ENCODE measurements at regions not wholly inside any gene's neighbourhood (a gene's known extent, or its start where the extent isn't known, plus 50 kb on each side); places are given as distances from the start of the nearest gene placed in this dataset.

GRCh38 chr2:240290432-240291336 is 144.8 kb upstream of the GPC1 start:
- intact Hi-C loops (cut with DNase I), result no loop called here
- no peak for DNase-seq (ENCODE audit: low spot score)

DNA sequence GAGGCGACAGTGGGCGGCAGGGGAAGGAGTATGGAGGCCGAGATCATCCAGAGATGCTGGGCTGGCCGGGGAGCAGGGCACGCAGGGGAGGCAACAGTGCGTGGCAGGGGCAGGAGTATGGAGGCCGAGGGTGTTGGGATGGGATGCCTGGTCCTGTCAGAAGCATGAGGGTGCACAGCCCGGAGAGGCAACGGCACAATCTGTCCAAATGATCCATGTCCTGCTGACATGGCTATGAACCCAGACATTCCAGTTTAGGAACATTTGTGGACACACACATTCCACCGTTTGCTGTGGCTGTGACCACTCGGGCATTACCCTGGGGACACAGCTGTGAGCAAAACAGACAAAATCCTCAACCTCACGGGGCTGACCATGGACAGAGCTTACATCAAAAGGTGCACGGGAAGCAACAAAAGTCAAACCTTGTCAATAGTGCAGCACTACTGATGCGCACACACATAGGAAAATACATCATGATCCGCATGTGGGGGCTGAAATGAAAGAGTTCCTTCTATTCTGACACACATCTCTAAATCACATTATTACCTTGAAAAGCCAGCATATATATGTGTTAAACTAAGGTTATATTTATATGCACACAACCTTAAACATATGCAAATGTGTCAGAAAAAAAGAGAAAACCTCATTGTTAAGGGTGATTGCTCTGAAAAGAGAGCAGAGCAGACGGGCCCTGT is 144.0 kb upstream of the GPC1 start:
- ATAC-seq, result no peak
- no peak for DNase-seq (ENCODE audit: low spot score)
- intact Hi-C loops (cut with DNase I), result no loop called here

More at GRCh38 chr2:240290432-240291336, 144.8 kb upstream of the GPC1 start:
- no peak for ATAC-seq

DNA sequence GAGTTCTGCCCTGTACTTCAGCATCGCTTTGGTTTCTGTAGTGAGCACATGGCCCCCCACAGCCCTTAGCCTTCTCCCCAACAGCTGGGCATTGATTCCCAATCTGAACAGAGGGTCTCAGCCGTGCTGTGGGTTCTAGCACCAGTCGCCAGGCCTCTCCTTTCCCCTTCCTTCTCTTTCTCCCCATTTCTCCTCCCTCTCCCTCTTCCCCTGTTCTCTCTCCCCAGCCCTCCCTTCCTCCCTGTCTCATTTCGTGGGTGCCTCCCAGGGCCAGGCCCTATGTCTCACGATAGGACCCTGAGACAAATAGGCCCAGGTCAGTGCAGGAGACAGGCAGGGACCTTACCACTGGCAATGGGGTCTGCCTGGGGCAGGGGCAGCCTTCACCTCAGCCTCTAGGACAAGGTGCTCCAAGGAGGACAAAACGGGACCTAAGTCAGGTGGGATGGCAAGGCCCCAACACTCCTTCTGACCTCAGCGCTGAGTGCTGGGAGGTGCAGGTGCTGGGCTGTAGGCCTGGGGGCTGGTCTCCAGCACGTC is 143.4 kb upstream of the GPC1 start:
- ATAC-seq (no peak), DNase-seq (ENCODE audit: low spot score) (no peak)
- intact Hi-C loops (cut with DNase I), result no loop called here

GRCh38 chr2:240292619-240293525 is 142.6 kb upstream of the GPC1 start:
- no peak for DNase-seq (ENCODE audit: low spot score)
- intact Hi-C loops (cut with DNase I), result no loop called here
- ATAC-seq, result no peak

DNA sequence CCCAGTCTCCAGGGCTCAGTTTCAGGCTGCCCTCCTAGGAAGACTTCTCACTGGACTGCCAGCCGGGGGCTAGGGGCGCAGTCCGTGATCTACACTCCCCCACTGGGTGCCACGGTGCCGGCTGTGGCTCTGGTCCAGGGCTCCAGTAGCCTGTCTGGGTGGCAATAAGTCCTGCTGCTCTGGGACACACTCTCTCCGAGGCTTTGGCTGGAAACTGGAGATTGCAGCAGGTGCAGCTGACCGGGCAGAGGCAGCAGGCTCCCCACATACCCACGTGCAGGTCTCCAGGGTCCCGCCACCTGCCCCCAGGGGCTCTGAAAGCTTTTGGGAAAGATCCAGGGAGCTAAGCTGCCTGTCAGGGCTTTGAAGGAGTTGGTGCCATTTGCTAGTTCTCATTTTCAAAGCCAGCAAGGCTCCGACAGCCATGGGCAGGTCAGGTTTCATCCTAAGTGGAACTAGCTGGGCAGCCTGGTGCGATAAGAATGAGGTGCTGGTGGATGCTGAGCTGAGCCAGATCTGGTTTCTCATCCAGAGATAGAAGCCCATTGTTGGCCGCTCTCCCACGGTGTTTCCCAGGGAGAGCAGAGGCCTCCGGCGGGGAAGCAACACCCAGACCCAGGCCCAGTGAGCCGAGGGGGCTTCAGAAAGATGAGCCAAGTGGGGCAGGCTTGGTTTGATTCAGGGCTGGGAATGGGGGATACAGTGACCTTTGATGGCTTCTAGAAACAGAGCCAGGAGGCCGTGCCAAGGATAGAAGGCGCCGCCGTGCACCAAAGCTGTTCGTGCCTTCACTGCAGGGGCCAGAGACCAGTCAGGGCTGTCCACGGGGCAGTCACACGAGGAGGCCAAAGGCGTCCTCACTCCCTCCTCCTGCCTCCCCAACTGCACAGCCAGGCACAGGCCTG is 141.7 kb upstream of the GPC1 start:
- ATAC-seq, result no peak

DNA sequence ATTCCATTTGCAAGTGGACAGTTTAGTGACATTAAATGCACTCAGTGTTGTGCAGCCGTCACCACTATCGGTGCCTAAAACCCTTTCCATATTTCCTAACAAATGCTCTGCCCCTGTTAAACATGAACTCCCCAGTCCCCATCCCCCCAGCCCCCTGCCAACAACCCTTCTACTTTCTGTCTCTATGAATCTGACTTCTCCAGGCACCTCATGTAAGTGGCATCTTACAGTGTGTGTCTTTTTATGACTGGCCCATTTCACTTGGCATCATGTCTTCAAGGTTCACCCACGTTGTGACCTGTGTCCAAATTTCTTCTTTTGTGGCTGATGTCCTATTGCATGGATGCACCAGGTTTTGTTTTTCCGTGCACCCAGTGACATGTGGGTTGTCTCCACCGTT is 140.9 kb upstream of the GPC1 start:
- DNase-seq (ENCODE audit: low spot score) (no peak), ATAC-seq (no peak)
- intact Hi-C loops (cut with DNase I), result no loop called here

More for the DNA sequence above, 141.7 kb upstream of the GPC1 start:
- intact Hi-C loops (cut with DNase I), result no loop called here
- no peak for DNase-seq (ENCODE audit: low spot score)

DNA sequence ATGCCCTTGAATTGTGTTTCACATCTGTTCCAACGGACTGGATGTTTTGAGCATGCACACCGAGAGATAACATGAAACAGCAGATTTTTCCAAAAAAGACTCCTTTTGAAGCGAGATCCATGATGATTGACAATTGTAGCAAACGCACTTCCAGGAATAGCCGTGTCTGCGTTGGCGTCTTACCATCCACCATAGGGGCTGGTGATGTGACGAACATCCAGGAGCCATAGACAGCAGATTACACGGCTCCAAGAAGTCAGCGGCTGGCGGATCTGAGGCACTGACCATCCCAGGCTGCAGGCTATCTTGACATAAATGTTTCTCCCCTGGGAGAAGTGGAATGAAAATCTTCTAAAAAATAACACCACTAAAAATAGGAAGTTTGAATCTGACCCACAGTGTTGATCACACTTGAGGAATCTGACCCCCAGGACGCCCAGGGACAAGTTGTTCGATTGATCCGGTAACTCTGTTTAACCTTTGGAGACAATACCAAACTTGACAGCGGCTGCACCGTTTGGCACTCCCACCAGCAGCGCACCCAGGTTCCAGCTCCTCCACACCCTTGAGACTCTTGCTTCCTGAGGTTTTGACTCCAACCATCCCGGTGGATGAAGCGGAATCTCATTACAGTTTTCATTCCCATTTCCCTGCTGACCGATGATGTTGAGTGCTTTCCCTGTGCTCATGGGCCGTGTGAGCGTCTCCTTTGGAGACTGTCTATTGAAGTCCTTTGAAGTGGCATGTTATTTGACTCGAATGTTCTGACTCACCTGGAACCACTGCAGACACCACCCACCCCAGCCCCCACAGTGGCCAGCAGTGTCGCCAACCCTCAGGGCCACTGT is 140.0 kb upstream of the GPC1 start:
- intact Hi-C loops (cut with DNase I), result no loop called here
- ATAC-seq, result no peak
- DNase-seq (ENCODE audit: low spot score), result no peak

DNA sequence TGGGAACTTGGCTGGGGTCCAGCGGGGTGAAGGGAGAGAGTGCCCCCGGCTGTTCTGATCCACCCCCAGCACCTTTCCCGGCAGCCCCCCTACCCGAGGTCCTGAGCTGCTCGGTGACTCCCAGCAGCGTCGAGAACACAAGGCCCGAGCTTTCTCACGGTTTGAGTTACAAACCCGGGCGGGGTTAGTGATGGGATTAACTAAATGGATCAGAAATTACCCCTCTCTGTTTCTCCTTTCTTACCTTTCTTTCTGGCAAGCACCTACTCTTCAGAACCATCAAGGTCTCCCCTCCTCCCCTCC is 139.4 kb upstream of the GPC1 start:
- intact Hi-C loops (cut with DNase I), result no loop called here
- ATAC-seq (no peak), DNase-seq (ENCODE audit: low spot score) (no peak)

- no peak for ATAC-seq
These were observed 138.8 kb upstream of the GPC1 start for GRCh38 chr2:240296476-240297255.

DNA sequence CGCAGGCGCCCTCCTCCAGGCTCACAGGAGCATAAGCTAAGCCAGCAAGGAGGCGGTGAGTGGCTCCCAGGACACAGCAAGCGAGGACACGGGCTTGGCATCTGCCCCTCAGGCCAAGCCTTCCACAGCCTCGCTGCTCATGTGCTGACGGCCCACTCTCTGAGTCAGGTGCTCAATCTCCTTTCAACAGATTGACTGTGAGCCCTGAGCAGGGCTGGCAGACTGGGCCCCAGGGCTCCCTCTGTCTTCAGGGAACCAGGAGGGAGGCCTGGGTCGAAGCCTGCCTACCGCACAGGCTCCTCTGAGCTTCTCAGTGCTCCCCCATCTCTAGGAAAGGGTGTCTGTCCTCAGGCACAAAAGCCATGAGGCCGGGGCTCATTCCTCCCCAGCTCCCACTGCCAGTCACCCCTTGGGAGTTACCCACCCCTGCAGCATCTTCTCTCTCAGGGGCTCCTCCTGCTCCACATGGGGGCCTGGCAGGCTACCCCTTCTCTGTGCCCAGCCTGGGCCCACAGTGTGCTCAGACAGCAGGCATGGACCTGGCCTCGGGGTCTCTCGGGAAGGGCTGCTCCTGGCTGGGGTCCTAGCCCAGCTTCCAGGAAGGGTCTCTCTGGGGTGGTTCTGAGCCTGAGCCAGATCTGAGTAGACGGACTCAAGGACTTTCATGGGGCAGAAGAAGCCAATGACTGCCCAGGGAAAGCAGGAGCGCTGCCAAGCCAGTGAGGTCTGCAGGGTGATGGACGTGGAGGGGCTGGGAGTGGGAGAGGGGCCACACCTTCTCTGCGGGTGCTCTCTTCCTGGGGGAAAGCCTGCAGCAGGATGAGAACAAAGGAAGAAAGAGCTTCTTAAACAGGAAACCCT is 138.0 kb upstream of the GPC1 start:
- DNase-seq (ENCODE audit: low spot score) (no peak), ATAC-seq (no peak)

More at GRCh38 chr2:240296476-240297255, 138.8 kb upstream of the GPC1 start:
- DNase-seq (ENCODE audit: low spot score), result no peak
- intact Hi-C loops (cut with DNase I), result no loop called here

DNA sequence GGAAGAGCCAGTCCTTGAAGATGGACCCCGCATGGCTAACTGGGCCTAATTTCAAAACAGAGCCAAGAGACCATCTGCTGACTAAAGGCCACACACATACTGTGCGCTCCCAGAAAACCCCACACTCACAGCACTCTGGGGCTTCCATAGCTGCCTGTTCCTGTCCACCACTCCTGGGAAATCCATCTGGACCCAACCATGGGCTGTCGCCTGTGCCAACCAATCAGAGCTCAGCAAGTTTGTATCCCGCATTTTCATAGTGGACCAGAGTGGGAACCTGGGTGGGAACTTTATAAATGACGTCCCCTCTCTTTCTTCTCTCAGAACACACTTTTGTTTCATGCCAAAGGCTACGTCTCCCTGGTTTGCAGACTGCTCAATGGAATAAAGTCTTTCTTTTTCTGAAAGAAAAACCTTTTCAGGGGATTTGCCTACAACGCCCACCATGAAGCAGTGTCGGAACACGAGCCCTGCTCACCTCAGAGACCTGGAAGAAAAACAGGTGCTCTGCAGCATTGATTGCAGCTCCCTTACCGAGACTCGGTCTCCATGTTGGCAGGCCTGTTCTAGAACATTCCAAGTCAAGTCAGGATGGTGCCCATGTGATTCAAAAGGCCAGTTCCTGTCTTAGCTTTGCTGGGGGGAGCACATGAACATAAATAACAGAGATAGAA is 137.2 kb upstream of the GPC1 start:
- intact Hi-C loops (cut with DNase I), result no loop called here
- DNase-seq (ENCODE audit: low spot score) (no peak), ATAC-seq (no peak)

More for the DNA sequence above, 138.0 kb upstream of the GPC1 start:
- intact Hi-C loops (cut with DNase I), result no loop called here

GRCh38 chr2:240298803-240299709 is 136.4 kb upstream of the GPC1 start:
- DNase-seq (ENCODE audit: low spot score), result no peak

DNA sequence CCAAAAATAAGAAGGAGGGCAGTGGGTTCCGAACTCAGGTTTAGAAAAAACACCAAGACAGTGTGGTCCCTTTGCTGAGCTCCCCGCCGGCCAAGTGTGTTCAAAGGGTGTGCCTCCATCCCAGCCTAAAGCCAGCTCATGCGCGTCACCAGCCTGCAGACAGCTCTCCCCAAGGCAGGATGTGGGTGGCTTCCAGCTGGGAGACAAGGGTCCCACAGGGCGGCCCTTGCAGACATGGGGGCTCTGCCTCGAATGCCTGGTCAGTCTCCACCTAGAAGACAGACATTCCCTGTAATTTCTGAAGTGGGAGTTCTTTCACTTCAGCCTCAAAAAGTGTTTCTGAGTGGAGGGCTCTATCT is 135.8 kb upstream of the GPC1 start:
- intact Hi-C loops (cut with DNase I), result no loop called here

More at GRCh38 chr2:240298803-240299709, 136.4 kb upstream of the GPC1 start:
- intact Hi-C loops (cut with DNase I), result no loop called here
- no peak for ATAC-seq

DNA sequence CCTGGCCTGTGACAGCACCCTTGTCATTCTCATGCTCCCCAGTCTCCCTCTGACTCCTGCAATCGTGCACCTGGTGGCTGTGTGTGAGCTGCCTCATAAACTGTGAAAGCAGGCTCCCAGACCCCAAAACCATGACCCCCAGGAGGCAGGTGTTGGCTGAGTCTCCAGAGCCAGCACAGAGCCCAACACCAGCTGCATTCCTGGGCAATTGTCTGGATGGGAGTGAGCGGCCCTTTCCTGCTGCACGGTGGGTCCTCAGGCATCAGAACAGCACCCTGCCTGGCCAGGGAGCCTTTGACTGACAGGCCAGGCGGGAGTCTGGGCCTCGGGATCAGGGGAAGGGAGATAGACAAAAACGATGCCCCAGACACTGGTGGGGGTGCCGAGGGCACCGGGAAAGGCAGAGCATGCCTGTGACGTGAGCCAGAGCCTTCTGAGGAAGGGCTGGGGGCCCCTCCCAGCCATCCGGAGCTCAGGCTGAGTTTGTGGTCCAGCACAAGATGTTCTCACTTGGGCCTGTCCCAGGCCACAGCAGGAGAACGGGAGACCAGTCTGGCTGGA is 135.1 kb upstream of the GPC1 start:
- intact Hi-C loops (cut with DNase I), result no loop called here
- no peak for DNase-seq (ENCODE audit: low spot score)
- ATAC-seq, result no peak

More for the DNA sequence above, 135.8 kb upstream of the GPC1 start:
- no peak for DNase-seq (ENCODE audit: low spot score)
- no peak for ATAC-seq

Measured in sciatic nerve (tissue), 2 donors.